ENCODE measurements at regions not wholly inside any gene's neighbourhood (a gene's known extent, or its start where the extent isn't known, plus 50 kb on each side); places are given as distances from the start of the nearest gene placed in this dataset.

DNA sequence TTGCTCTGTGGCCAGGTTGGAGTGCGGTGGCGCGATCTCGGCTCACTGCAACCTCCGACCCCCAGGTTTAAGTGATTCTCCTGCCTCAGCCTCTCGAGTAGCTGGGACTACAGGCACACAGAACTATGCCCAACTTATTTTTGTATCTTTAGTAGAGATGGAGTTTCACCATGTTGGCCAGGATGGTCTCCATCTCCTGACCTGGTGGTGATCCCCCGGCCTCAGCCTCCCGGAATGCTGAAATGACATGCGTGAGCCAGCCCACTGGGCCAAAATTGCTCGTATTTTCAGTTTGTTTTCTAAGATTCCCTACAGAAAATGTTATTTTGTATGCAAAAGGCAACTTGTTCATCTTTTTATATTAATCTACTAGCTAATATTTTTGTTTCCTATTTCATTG is 782.6 kb downstream of the TLE1 start:
- BruUV-seq (replicated peaks): no TSS peak
- FAIRE-seq: no peak
- H3K36me3 ChIP-seq (ENCODE audit: control insufficient read depth, insufficient read depth, low read length): no peaks in the 10 kb centered on the region
- H3K4me3 ChIP-seq: no peak overlapping the region
- WGBS (ENCODE audit: insufficient coverage, low coverage, missing lambda C conversion rate): 0% methylated on average over 5 of the region's 10 CpGs
- no peaks in the 10 kb centered on the region for H3K27me3 ChIP-seq (ENCODE audit: control insufficient read depth in 2 of 2, insufficient read depth in 2 of 2, low read length in 2 of 2)
- no peak overlapping the region for H3K27ac ChIP-seq (ENCODE audit: extremely low read depth, low read depth, low read length)
- H3K9ac ChIP-seq (ENCODE audit: insufficient read depth in 1 of 2, low read depth in 2 of 2, low read length in 2 of 2): no peak overlapping the region
- no peak for ATAC-seq
- no peak for DNase-seq (ENCODE audit: extremely low read depth in 1 of 4, low spot score in 3 of 4)
- in situ Hi-C loops (cut with MboI): no loop called here
- H2AFZ ChIP-seq (ENCODE audit: low read depth, low read length): no peak overlapping the region
- POLR2A ChIA-PET: no interaction called here
- H3K9me3 ChIP-seq (replicated peaks; ENCODE audit: control insufficient read depth, insufficient read depth, low read depth, low read length): no peaks in the 10 kb centered on the region
- H3K4me2 ChIP-seq (ENCODE audit: insufficient read depth, low read length): no peak overlapping the region
- H3K4me1 ChIP-seq (replicated peaks in 1 of 2; ENCODE audit: control insufficient read depth in 2 of 2, insufficient read depth in 2 of 2, low read length in 2 of 2): no peaks in the 10 kb centered on the region
- H3K79me2 ChIP-seq (ENCODE audit: control insufficient read depth, insufficient read depth, low read length): no peaks in the 10 kb centered on the region
- no peaks in the 10 kb centered on the region for H3K9me1 ChIP-seq (ENCODE audit: control insufficient read depth, insufficient read depth, low read length)
- intact Hi-C loops (cut with micrococcal nuclease): no loop called here
- TF ChIP-seq ZNF324 (CRISPR knock-in tag; IDR thresholded peaks at IDR 0.05) (no peak), ZNF668 (CRISPR knock-in tag; IDR thresholded peaks at IDR 0.05) (no peak), ZNF57 (CRISPR knock-in tag; IDR thresholded peaks at IDR 0.05) (no peak), CHD1 (IDR thresholded peaks at IDR 0.05; ENCODE audit: low read length) (no peak), SMAD3 (CRISPR knock-in tag; conservative IDR thresholded peaks at IDR 0.05) (no peak), ZNF41 (CRISPR knock-in tag; conservative IDR thresholded peaks at IDR 0.05) (no peak)
- TF ChIP-seq, protein P1, sequence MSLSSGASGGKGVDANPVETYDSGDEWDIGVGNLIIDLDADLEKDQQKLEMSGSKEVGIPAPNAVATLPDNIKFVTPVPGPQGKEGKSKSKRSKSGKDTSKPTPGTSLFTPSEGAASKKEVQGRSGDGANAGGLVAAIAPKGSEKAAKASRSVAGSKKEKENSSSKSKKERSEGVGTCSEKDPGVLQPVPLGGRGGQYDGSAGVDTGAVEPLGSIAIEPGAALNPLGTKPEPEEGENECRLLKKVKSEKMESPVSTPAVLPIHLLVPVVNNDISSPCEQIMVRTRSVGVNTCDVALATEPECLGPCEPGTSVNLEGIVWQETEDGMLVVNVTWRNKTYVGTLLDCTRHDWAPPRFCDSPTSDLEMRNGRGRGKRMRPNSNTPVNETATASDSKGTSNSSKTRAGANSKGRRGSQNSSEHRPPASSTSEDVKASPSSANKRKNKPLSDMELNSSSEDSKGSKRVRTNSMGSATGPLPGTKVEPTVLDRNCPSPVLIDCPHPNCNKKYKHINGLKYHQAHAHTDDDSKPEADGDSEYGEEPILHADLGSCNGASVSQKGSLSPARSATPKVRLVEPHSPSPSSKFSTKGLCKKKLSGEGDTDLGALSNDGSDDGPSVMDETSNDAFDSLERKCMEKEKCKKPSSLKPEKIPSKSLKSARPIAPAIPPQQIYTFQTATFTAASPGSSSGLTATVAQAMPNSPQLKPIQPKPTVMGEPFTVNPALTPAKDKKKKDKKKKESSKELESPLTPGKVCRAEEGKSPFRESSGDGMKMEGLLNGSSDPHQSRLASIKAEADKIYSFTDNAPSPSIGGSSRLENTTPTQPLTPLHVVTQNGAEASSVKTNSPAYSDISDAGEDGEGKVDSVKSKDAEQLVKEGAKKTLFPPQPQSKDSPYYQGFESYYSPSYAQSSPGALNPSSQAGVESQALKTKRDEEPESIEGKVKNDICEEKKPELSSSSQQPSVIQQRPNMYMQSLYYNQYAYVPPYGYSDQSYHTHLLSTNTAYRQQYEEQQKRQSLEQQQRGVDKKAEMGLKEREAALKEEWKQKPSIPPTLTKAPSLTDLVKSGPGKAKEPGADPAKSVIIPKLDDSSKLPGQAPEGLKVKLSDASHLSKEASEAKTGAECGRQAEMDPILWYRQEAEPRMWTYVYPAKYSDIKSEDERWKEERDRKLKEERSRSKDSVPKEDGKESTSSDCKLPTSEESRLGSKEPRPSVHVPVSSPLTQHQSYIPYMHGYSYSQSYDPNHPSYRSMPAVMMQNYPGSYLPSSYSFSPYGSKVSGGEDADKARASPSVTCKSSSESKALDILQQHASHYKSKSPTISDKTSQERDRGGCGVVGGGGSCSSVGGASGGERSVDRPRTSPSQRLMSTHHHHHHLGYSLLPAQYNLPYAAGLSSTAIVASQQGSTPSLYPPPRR (CRISPR knock-in tag; IDR thresholded peaks at IDR 0.05; ENCODE audit: borderline replicate concordance): no peak
- TF ChIP-seq, protein P2, sequence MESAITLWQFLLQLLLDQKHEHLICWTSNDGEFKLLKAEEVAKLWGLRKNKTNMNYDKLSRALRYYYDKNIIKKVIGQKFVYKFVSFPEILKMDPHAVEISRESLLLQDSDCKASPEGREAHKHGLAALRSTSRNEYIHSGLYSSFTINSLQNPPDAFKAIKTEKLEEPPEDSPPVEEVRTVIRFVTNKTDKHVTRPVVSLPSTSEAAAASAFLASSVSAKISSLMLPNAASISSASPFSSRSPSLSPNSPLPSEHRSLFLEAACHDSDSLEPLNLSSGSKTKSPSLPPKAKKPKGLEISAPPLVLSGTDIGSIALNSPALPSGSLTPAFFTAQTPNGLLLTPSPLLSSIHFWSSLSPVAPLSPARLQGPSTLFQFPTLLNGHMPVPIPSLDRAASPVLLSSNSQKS (CRISPR knock-in tag; IDR thresholded peaks at IDR 0.05): no peak
- H4K20me1 ChIP-seq (replicated peaks; ENCODE audit: control insufficient read depth, insufficient read depth, low read length): no peaks in the 10 kb centered on the region
- CTCF ChIA-PET (ENCODE audit: low intra/inter-chr PET ratio): no interaction called here
